HepG2 (cell line): ENCODE measurements at regions not wholly inside any gene's neighbourhood (a gene's known extent, or its start where the extent isn't known, plus 50 kb on each side); places are given as distances from the start of the nearest gene placed in this dataset.

Source experiments
- ATAC-seq: fragments of 200-7000 bp; cut with Tn5 transposase; 3 replicates; pipeline ENCODE4 v1.9.1; 2020; ENCODE audit warnings: mild to moderate bottlenecking, moderate library complexity
- BruUV-seq: library from RNA; stranded (reverse); fragments of 400-500 nt; replicated peaks from 2 replicates; lab custom pipeline; 2021; lab: Mats Ljungman, UMichigan
- CTCF ChIA-PET: fragments of 300-600 bp; formaldehyde crosslinking; extraction: SDS; loops from one replicate; lab custom pipeline; 2021; ENCODE audit warnings: low total read pairs, inconsistent platforms, low intra/inter-chr PET ratio; lab: Yijun Ruan, JAX
- POLR2A ChIA-PET: fragments of 350-600 bp; sonication (Branson Sonifier 250); formaldehyde crosslinking; loops from one replicate; lab custom pipeline; 2020; ENCODE audit warnings: antibody characterized with exemption, inconsistent platforms; lab: Yijun Ruan, JAX
- DNase-seq: peaks from one replicate; pipeline ENCODE4 v3.0.0-alpha.2; 2015; ENCODE audit warnings: low spot score
- FAIRE-seq: peaks from 3 replicates; lab custom pipeline; 2011; peaks lifted over from hg19 to GRCh38; lab: Jason Lieb, UNC
- H2AFZ ChIP-seq: one replicate; pipeline ENCODE4 v1.6.1; 2011; ENCODE audit warnings: low read length, inconsistent platforms
- H3K27ac ChIP-seq: fragments of 300-600 bp; 3 replicates; pipeline ENCODE4 v1.8.0; 2011; ENCODE audit warnings: mixed run types, mild to moderate bottlenecking, mixed read lengths, low read length, inconsistent platforms; ENCODE audit not compliant: insufficient read depth; ENCODE audit errors: extremely low read length
- H3K27me3 ChIP-seq, 2 experiments: fragments of 200-600 bp in 1 of 2; 2 replicates in 1 of 2; 3 replicates in 1 of 2; pipeline versions ENCODE4 v1.6.0 to v1.8.0; 2011; ENCODE audit warnings: low read length in 2 of 2, mild to moderate bottlenecking in 2 of 2, moderate library complexity in 2 of 2, inconsistent platforms in 1 of 2; ENCODE audit not compliant: insufficient read depth in 2 of 2, control insufficient read depth in 1 of 2
- H3K36me3 ChIP-seq, 2 experiments: fragments of 200-600 bp in 1 of 2; replicated peaks in 1 of 2; 2 replicates in 1 of 2; 3 replicates in 1 of 2; pipeline versions ENCODE4 v1.5.1 to v1.8.0; 2011; ENCODE audit warnings: low read length in 2 of 2, inconsistent platforms in 1 of 2; ENCODE audit not compliant: insufficient read depth in 2 of 2, control insufficient read depth in 1 of 2
- H3K4me1 ChIP-seq: 2 replicates; pipeline ENCODE4 v1.5.1; 2012; ENCODE audit warnings: low read length, inconsistent platforms; ENCODE audit not compliant: insufficient read depth
- H3K4me2 ChIP-seq: 2 replicates; pipeline ENCODE4 v1.6.0; 2011; ENCODE audit warnings: low read depth, low read length, inconsistent platforms
- H3K4me3 ChIP-seq, 3 experiments: fragments of 200-600 bp in 1 of 3; sonication (generic), shearing (Covaris generic) in 1 of 3; replicated peaks in 1 of 3; 2 replicates each; pipeline ENCODE4 v1.5.1; 2011 to 2016; ENCODE audit warnings: low read length in 3 of 3, inconsistent platforms in 2 of 3, low read depth in 2 of 3, mild to moderate bottlenecking in 2 of 3, control low read depth in 1 of 3, mixed read lengths in 1 of 3; ENCODE audit not compliant: insufficient read depth in 1 of 3
- H3K79me2 ChIP-seq: one replicate; pipeline ENCODE4 v1.6.1; 2011; ENCODE audit warnings: low read length, inconsistent platforms; ENCODE audit not compliant: insufficient read depth
- H3K9ac ChIP-seq: 2 replicates; pipeline ENCODE4 v1.6.0; 2011; ENCODE audit warnings: mild to moderate bottlenecking, low read depth, low read length, inconsistent platforms; ENCODE audit not compliant: insufficient read depth
- H3K9me3 ChIP-seq: 2 replicates; pipeline ENCODE4 v1.5.1; 2012; ENCODE audit warnings: mild to moderate bottlenecking, low read length
- H4K20me1 ChIP-seq: 2 replicates; pipeline ENCODE4 v1.6.0; 2011; ENCODE audit warnings: inconsistent platforms, mild to moderate bottlenecking, low read length, moderate library complexity; ENCODE audit not compliant: insufficient read depth
- CEBPG ChIP-seq: IDR thresholded peaks from 2 replicates; pipeline ENCODE4 v1.6.1; 2016
- FOXK2 ChIP-seq: fragments of 450-650 bp; IDR thresholded peaks from 2 replicates; pipeline ENCODE4 v1.6.1; 2016
- LCORL ChIP-seq, 2 experiments: fragments of 450-650 bp in 1 of 2; sonication (generic) in 1 of 2; formaldehyde crosslinking in 1 of 2; IDR thresholded peaks; 2 replicates each; pipeline versions ENCODE4 v1.5.0 to v1.6.1; 2017 to 2020; ENCODE audit warnings: antibody characterized with exemption in 1 of 2, missing genetic modification reagents in 1 of 2
- MZF1 ChIP-seq: sonication (generic); formaldehyde crosslinking; IDR thresholded peaks from 2 replicates; pipeline ENCODE4 v1.8.1; 2023; ENCODE audit warnings: mild to moderate bottlenecking, missing genetic modification reagents, borderline replicate concordance
- NONO ChIP-seq, 2 experiments: fragments of 450-650 bp in 1 of 2; sonication (generic) in 1 of 2; formaldehyde crosslinking in 1 of 2; IDR thresholded peaks in 1 of 2; conservative IDR thresholded peaks in 1 of 2; 2 replicates each; pipeline versions ENCODE4 v1.6.1 to v1.8.0; 2017 to 2022; ENCODE audit warnings: mild to moderate bottlenecking in 1 of 2, missing genetic modification reagents in 1 of 2, moderate library complexity in 1 of 2
- ZFX ChIP-seq: sonication (generic); formaldehyde crosslinking; IDR thresholded peaks from 2 replicates; pipeline ENCODE4 v1.4.0; 2020; ENCODE audit warnings: mild to moderate bottlenecking, low read depth, missing genetic modification reagents, moderate library complexity
- ZNF251 ChIP-seq: sonication (generic); formaldehyde crosslinking; IDR thresholded peaks from 2 replicates; pipeline ENCODE4 v1.9.0; 2021; ENCODE audit warnings: mild to moderate bottlenecking, missing genetic modification reagents
- ZNF326 ChIP-seq: sonication (generic); formaldehyde crosslinking; IDR thresholded peaks from 2 replicates; pipeline ENCODE4 v1.4.0; 2020; ENCODE audit warnings: missing genetic modification reagents, borderline replicate concordance
- WGBS: methylation state at CpG from one replicate; pipeline ENCODE4 v1.1.6; 2017; ENCODE audit warnings: low lambda C conversion rate; 5-methylcytosine and 5-hydroxymethylcytosine counted together
- in situ Hi-C: cut with HindIII; loops from 2 replicates; pipeline ENCODE4 v1.10.0; 2017; ENCODE audit warnings: low pct_unique_long_range_greater_than_20kb; ENCODE audit not compliant: extremely low pct_ligation_motif_present
- intact Hi-C: fragments of 100-400 bp; cut with micrococcal nuclease; formaldehyde crosslinking; loops from one replicate; pipeline ENCODE4 v1.10.0; 2022; ENCODE audit not compliant: unreplicated experiment
- TF ChIP-seq, protein P1 (sequence below): sonication (generic); formaldehyde crosslinking; conservative IDR thresholded peaks from 2 replicates; pipeline ENCODE4 v1.4.0; 2020; ENCODE audit warnings: missing genetic modification reagents
- TF ChIP-seq, protein P2 (sequence below): IDR thresholded peaks from 2 replicates; pipeline ENCODE4 v1.6.1; 2016

DNA sequence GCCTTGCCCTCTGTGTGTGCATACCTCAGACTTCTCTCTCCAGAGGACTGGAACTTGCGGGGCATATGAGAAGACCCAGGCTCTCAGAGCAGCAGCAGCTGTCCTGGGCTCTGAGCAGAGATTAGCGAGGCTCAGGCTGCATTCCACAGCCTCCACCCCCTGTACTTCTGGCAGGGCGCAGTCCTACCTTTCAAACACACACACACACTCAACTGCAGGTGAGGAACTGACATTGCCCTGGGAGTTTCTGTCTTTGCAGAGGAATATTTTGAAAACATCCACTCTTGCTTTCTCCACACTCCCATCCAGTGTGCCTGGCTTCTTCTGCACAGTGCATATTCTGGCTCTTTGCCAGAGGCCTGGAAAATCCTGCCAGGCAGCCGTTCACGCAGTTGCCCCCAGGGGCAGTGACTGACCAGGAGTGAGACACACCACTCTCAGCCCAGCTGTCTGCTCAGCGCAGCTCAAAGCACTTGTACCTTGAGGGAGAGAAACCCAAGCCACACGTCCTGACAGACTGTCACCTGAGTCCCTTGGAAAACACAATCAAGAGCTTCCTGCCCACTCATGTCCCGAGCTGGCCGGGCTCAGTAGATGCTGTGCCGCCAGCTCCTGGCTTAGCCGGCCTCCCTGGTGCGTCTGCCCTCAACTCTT, 460.8 kb downstream of the RNF144A start:
- H3K79me2 ChIP-seq, result no peaks in the 10 kb centered on the region
- DNase-seq (no peak), ATAC-seq (peak; percentile 85), FAIRE-seq (no peak)
- H3K27ac ChIP-seq, result no peak overlapping the region
- no peak overlapping the region for H3K9ac ChIP-seq
- H3K4me1 ChIP-seq, result no peaks in the 10 kb centered on the region
- no peak overlapping the region for H3K4me2 ChIP-seq
- intact Hi-C loops, result no loop called here
- 35% methylated on average over 12 of the region's 12 CpGs for WGBS
- H3K9me3 ChIP-seq, result no peaks in the 10 kb centered on the region
- H4K20me1 ChIP-seq, result no peaks in the 10 kb centered on the region
- ChIA-PET CTCF (no interaction called here), POLR2A (no interaction called here)
- in situ Hi-C loops, result loop anchor here (10.0 kb wide), 1 partner anchor 173 kb away; no protein-coding TSS in a partner anchor
- TF ChIP-seq LCORL (IDR thresholded peaks at IDR 0.05) (peak; percentile 80), LCORL (CRISPR knock-in tag; IDR thresholded peaks at IDR 0.05) (no peak), NONO (IDR thresholded peaks at IDR 0.05) (no peak), NONO (CRISPR knock-in tag; conservative IDR thresholded peaks at IDR 0.05) (no peak), ZFX (CRISPR knock-in tag) (peak; percentile 40; the same call in 1 of the 2 replicates)
- no peaks in the 10 kb centered on the region for H3K36me3 ChIP-seq
- no peak overlapping the region for H2AFZ ChIP-seq
- H3K4me3 ChIP-seq, result no peak overlapping the region
- no TSS peak for BruUV-seq
- peaks cover 0 to 3% of the 10 kb centered on the region in 2 experiments; a peak in 1 of 5 replicates for H3K27me3 ChIP-seq

DNA sequence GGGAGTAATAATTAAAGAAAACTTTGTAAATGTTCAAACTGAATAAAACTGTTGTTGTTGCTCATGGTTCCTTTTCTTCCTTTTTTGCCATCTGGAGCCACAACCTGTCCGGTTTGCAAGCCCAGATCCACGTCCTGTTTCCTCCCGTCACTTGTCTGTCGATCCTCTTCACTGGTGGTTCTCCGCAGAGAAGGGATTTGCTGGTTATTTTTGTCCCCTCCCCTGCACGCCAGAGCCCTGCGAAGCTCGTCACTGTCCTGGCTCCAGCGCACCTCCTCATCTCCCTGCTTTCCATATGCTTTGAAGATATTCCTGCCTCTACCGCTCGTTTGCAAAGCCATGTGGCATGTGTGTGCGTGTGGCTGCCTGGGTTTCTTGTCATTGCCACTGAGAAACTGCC, 461.4 kb downstream of the RNF144A start:
- 52% methylated on average over 12 of the region's 12 CpGs for WGBS
- TF ChIP-seq MZF1 (CRISPR knock-in tag) (no peak), ZNF251 (CRISPR knock-in tag) (no peak), ZNF326 (CRISPR knock-in tag) (no peak), FOXK2 (no peak), CEBPG (CRISPR knock-in tag) (no peak)
- TF ChIP-seq, protein P1, sequence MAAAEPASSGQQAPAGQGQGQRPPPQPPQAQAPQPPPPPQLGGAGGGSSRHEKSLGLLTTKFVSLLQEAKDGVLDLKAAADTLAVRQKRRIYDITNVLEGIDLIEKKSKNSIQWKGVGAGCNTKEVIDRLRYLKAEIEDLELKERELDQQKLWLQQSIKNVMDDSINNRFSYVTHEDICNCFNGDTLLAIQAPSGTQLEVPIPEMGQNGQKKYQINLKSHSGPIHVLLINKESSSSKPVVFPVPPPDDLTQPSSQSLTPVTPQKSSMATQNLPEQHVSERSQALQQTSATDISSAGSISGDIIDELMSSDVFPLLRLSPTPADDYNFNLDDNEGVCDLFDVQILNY (CRISPR knock-in tag), result no peak
- TF ChIP-seq, protein P2, sequence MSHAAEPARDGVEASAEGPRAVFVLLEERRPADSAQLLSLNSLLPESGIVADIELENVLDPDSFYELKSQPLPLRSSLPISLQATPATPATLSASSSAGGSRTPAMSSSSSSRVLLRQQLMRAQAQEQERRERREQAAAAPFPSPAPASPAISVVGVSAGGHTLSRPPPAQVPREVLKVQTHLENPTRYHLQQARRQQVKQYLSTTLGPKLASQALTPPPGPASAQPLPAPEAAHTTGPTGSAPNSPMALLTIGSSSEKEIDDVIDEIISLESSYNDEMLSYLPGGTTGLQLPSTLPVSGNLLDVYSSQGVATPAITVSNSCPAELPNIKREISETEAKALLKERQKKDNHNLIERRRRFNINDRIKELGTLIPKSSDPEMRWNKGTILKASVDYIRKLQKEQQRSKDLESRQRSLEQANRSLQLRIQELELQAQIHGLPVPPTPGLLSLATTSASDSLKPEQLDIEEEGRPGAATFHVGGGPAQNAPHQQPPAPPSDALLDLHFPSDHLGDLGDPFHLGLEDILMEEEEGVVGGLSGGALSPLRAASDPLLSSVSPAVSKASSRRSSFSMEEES (CRISPR knock-in tag), result no peak
- ChIA-PET POLR2A (no interaction called here), CTCF (no interaction called here)
- Histone ChIP-seq H3K9ac (no peak overlapping the region), H3K79me2 (no peaks in the 10 kb centered on the region), H3K36me3 (no peaks in the 10 kb centered on the region), H3K4me1 (no peaks in the 10 kb centered on the region), H3K27ac (no peak overlapping the region), H4K20me1 (no peaks in the 10 kb centered on the region), H3K4me3 (no peak overlapping the region), H3K4me2 (no peak overlapping the region), H3K9me3 (no peaks in the 10 kb centered on the region), H3K27me3 (peaks cover 0 to 3% of the 10 kb centered on the region in 2 experiments; a peak in 1 of 5 replicates), H2AFZ (no peak overlapping the region)
- in situ Hi-C loops (loop anchor here (10.0 kb wide), 1 partner anchor 174 kb away; no protein-coding TSS in a partner anchor), intact Hi-C loops (no loop called here)
- FAIRE-seq, result no peak
- no peak for ATAC-seq
- BruUV-seq, result no TSS peak
- no peak for DNase-seq
